PFSK-1 (cell line): ENCODE measurements at regions not wholly inside any gene's neighbourhood (a gene's known extent, or its start where the extent isn't known, plus 50 kb on each side); places are given as distances from the start of the nearest gene placed in this dataset.

Experiments used
- FOXP2 ChIP-seq: optimal IDR thresholded peaks from 2 replicates; pipeline ENCODE3; 2011; ENCODE audit warnings: borderline replicate concordance, control low read depth, inconsistent platforms; ENCODE audit not compliant: insufficient read depth; ENCODE audit errors: extremely low read length, extremely low read depth
- POLR2AphosphoS5 ChIP-seq: IDR thresholded peaks from 2 replicates; pipeline ENCODE4 v1.6.1; 2012; ENCODE audit warnings: low read depth, mild to moderate bottlenecking, control low read depth, low read length, moderate library complexity
- REST ChIP-seq, 2 experiments: IDR thresholded peaks; 2 replicates each; pipeline versions ENCODE4 v1.6.1 to v1.8.0; 2011 to 2012; ENCODE audit warnings: low read depth in 2 of 2, low read length in 2 of 2, control low read depth in 1 of 2, inconsistent platforms in 1 of 2, mild to moderate bottlenecking in 1 of 2, moderate library complexity in 1 of 2; ENCODE audit not compliant: insufficient read depth in 1 of 2
- SIN3A ChIP-seq: IDR thresholded peaks from 2 replicates; pipeline ENCODE4 v1.6.1; 2012; ENCODE audit warnings: mild to moderate bottlenecking, low read length, moderate library complexity, borderline replicate concordance; ENCODE audit not compliant: insufficient read depth
- TAF1 ChIP-seq: IDR thresholded peaks from 2 replicates; pipeline ENCODE4 v1.6.1; 2012; ENCODE audit warnings: low read length, control low read depth, borderline replicate concordance; ENCODE audit not compliant: insufficient read depth

- TF ChIP-seq POLR2AphosphoS5 = no peak
- no peak for TF ChIP-seq FOXP2
- no peak for TF ChIP-seq TAF1
- no peak for TF ChIP-seq SIN3A
- TF ChIP-seq REST (IDR thresholded peaks at IDR 0.05; ENCODE audit: insufficient read depth in 1 of 2, low read depth in 2 of 2, low read length in 2 of 2) = no peak
Measured at GRCh38 chr22:48278620-48279460, 1516.4 kb downstream of the TBC1D22A start.

- TF ChIP-seq REST (IDR thresholded peaks at IDR 0.05; ENCODE audit: insufficient read depth in 1 of 2, low read depth in 2 of 2, low read length in 2 of 2) = no peak
- no peak for TF ChIP-seq FOXP2
- TF ChIP-seq TAF1 = no peak
- no peak for TF ChIP-seq SIN3A
- no peak for TF ChIP-seq POLR2AphosphoS5
Measured at GRCh38 chr22:48277868-48278581, 1515.6 kb downstream of the TBC1D22A start.

- TF ChIP-seq TAF1 (no peak), SIN3A (no peak), FOXP2 (no peak), POLR2AphosphoS5 (no peak), REST (IDR thresholded peaks at IDR 0.05; ENCODE audit: insufficient read depth in 1 of 2, low read depth in 2 of 2, low read length in 2 of 2) (no peak)
Measured at GRCh38 chr22:48276994-48277867, 1514.8 kb downstream of the TBC1D22A start.

- TF ChIP-seq TAF1 (no peak), SIN3A (no peak), POLR2AphosphoS5 (no peak), FOXP2 (no peak), REST (IDR thresholded peaks at IDR 0.05; ENCODE audit: insufficient read depth in 1 of 2, low read depth in 2 of 2, low read length in 2 of 2) (no peak)
Measured at GRCh38 chr22:48275412-48275811, 1513.0 kb downstream of the TBC1D22A start.
